NCI-H2227 (cell line): ENCODE measurements at regions not wholly inside any gene's neighbourhood (a gene's known extent, or its start where the extent isn't known, plus 50 kb on each side); places are given as distances from the start of the nearest gene placed in this dataset.

Experiments used
- DNase-seq: peaks from one replicate; lab custom pipeline; 2025; ENCODE audit not compliant: unreplicated experiment; lab: John Stamatoyannopoulos, UW

DNA sequence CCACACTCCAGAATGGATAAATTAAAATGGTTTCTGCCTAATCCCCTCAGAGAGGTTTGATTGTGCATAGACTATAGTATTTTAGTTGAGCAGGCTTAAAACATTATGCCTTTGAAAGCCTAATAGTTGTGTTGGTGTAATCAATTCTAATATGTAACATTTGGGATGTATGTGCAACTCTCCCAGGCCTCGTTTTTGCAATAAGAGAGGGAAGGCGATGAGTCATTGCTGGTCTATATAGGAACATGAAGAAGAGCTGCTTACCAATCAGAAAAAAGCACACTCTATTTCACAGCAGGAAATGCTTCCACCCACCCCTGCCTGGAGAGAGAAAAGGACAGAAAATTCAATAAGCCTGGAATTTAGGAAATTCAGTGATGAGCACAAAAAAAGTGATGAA lies 1424.0 kb upstream of the PIK3C3 start:
- DNase-seq: no peak

DNA sequence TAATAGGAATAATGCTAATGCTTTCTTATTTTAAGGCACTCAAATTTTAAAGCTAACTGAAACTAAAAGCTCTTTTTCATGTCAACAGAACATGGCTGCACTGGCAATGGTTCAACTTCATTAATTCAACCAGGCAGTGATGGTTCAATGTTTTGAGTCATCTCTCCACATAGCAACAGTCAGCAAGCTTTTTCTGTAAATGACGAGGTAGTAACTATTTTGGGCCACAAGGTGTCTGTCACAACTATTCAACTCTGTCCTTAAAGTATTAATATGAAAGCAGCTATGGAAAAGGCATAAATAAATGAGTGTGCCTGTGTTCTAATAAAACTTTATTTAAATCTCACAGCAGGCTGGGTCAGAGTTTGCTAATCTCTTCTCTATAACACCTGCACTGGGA lies 1425.6 kb upstream of the PIK3C3 start:
- no peak for DNase-seq

DNA sequence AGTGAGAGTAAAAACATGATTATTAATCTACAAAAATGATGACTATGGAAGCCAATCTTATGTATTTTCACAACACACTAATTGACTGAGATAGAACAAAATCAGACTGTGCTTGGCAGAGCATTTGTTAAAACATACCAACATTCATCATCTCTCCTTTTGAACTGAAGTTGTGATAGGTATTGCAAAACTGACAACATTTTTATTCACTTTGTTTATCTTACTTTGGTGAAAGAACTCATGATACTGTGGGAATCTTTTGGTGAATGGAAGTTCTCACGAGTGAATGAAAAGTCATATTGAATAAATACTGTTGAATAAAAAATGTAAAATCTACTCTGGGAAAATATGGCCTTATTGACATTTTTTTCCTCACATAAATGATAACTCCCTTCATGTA lies 1430.2 kb upstream of the PIK3C3 start:
- no peak for DNase-seq

DNA sequence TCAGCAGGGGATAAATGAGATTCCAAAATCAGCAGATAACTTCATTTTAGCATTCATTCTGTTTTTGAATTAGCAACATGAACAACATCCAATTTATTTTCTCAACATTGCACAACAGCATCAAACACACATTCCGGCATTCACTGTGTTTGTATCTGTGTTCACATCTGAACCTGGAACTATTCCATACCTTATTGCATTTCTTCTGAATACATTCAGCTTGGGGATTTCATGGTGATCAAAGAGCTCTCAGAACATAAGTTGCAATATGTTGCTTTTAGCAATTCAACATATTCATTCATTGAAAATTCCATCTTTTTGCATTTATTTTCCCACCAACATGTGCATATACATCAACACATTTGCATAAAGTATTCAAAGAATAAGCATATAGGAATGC lies 1431.7 kb upstream of the PIK3C3 start:
- DNase-seq: no peak

DNA sequence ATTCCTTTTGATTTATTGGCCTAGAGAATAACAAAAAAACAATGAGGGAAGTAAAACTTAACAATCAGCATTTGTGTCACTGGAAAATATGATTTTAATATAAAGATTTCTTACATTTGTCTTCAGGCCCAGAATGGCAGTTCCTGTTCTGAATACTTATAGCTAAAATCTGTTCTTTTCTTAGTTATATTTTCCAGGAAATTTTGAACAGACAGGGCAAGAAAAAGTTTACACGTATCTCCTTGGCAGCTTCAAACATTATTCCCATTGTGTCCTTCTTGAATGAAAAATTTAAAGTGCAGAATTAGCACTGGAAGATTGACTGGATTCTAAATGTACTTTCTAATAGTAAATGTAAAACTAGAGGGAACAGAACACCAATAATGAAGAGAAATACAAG lies 1454.0 kb upstream of the PIK3C3 start:
- DNase-seq: no peak

DNA sequence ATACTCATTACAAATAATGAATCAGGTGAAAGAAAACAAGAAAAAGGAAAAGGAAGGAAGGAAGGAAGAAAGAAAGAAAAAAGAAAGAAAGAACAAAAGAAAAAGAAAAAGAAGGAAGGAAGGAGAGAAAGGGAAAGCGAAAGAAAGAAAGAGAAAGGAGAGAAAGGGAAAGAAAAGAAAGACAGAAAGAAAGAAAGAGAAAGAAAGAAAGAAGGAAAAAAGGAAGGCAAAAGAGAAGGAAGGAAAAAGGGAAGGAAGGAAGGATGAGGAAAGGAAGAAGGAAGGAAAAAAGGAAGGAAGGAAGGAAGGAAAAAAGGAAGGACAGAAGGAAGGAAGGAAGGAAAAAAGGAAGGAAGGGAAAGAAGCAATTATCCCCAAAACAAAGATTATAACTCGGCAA lies 1460.4 kb upstream of the PIK3C3 start:
- no peak for DNase-seq

DNA sequence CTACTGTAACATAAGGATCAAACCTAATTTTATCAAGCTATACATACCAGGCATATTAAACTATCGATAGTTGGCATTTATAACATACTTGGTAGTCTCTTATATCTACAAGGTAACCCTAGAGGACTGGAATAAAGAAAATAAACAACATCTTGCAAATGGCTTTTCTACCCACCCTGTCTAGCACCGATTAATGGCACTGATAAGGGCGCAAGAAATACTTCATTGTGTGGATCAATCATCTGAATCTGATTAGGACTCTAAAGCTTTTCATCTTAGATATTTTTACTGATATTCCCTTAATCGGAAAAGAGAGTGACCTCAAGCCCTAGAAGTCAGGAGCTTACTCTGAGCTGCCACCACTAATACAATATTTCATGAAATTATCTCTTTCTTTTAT lies 1461.7 kb upstream of the PIK3C3 start:
- DNase-seq: no peak

DNA sequence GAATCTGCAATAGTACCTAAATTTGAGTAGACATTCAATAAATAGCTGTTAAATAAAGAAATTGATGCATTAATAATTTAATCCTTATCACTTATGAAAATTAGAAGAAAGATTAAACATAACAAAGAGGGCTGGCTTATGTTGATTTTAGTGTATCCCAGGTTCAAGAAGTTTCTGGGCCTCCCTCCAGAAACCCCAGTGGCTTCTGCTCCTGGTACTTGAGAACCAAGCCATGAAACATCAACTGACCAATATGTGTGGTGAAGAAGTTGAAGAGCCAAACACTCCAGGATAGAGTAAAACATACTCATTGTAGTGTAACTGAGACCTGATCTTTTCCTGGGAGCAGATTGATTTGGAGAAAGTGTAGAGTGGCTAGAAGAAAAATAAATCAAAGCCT lies 1465.7 kb upstream of the PIK3C3 start:
- no peak for DNase-seq

DNA sequence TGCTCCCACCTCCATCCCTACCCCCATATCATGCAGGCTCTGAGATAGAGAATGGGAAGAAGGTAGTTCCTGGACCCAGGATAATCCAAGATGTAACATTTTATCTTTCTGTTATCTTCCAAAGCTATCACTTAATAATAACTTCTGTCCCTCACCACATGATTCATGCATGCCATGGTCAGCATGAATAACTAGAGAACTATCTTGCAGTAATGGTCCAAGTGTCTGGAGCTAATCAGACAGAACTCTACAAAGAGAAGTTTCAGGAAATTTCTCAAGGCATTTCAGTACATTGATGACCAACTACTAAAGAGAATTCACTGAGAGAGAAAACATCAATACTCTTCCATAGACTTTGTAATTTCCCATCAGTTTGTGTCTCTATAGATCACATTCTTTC lies 1469.7 kb upstream of the PIK3C3 start:
- DNase-seq: no peak

DNA sequence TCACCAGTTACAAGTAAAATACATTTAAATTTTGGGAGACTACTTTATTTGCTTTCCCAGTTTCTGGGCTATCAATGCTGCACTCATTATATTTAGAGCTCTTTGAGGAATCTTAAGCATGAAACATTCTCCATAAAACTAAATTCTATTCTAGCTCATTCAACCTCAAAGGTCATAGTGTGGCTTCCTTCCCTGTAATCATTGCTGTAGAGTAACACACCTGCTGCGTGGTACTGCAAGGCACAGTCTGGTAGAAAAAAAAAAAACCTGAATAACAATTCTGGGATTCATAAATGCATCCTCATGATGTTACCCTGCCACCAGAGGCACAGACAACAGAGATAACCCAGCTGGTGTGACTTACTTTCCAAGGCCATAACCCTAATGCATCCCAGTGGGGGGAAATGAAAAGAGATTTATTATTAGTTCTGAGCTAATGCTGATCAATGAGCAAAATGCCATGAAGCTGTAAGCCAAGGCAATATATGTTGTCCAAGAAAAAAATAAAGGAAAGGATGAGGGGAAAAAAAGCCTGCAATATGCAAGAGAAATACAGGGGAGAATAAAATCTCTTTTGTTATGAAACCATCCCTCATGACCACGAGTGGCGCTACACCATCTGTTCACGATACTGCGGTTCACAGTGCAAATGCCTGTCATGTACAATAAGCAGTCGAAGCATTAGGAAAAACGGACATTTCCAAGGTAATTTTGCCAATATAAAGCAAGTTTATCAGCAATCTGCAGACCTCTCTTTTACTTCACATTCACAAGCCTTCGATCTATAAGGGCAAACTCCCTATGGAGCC lies 1481.6 kb upstream of the PIK3C3 start:
- DNase-seq: peak; percentile 60

DNA sequence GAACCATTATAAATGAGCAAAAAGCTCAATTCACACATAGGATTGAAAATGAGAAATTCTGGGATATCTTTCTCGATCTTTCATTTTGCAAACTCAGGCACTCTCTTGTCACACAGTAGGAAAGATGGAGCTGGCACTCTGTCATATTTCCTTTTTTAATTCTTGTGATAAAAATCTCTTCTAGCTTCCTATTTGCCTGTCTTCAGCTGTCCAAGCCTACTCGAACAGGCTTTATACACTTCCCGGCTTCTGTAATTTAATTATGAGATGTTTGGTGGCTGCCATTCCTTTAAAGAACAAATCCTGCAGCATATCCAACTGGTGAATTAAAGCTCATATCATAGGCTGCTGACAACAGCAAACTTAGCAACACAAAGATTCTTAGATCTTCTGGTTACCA lies 1484.3 kb upstream of the PIK3C3 start:
- no peak for DNase-seq

DNA sequence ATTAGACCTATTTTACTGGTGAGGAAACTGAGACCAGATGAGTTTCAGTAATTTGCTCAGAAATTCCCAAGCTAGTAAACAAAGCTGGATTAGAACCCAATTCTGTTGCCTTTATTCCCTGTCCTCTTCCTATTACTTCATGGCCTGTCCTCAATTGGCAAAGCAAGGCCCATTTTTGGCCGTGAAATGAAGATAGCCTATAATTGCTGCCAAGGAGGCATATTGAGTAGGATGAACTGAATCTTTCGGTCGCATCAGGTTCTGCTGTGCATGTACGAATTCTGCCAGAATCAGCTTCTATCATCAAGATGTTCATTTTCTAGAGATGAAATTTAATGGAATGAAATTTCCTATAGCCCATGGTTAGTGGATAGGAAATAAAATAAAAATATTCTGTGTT lies 1485.2 kb upstream of the PIK3C3 start:
- DNase-seq: no peak

DNA sequence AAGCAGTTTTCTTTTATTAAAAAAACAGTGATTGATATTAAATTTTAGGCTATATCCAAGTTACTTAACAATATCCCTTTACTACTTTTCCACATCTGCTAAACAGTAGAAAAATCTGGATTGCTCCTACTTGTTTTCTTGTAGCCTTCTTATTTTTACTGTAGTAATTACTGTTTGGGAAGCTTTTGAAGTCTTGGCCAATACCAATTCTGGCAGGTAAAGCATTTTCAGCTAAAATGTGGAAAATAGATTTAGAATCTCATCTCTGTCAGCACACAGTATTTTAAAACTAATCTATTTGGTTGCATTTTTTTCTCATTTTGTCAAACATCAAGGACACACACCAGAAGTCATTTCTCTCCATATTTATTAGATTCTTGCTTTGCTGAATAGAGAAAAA lies 1485.7 kb upstream of the PIK3C3 start:
- no peak for DNase-seq

DNA sequence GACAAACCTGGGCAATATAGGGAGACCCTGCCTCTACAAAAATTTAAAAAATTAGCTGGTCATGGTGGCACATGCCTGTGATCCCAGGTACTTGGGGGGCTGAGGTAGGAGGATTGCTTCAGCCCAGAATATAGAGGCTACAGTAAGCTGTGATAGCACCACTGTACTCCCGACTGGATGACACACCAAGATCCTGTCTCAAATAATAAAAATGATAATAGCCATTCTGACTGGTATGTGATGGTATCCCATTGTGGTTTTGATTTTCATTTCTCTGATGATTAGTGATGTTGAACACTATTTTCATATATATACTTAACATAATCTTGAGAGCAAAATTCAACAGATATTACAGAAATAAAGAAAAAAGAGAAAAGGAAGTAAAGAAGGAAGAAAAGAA lies 1491.0 kb upstream of the PIK3C3 start:
- no peak for DNase-seq

DNA sequence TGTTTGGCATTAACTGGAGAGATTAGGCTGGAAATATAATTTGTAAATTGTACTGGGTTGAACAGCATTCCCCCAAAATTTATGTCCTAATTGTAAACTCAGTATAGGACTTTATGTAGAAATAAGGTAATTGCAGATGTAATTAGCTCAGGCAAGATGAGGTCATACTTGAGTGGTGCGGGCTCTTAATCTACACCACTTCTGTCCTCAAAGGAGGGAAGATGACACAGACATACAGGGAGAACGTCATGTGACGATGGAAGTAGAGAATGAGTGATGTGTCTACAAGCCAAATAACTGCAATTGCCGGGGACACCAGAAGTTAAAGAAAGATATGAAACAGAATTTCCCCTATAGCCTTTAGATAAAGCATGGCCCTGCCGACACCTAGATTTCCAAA lies 1501.1 kb upstream of the PIK3C3 start:
- no peak for DNase-seq

DNA sequence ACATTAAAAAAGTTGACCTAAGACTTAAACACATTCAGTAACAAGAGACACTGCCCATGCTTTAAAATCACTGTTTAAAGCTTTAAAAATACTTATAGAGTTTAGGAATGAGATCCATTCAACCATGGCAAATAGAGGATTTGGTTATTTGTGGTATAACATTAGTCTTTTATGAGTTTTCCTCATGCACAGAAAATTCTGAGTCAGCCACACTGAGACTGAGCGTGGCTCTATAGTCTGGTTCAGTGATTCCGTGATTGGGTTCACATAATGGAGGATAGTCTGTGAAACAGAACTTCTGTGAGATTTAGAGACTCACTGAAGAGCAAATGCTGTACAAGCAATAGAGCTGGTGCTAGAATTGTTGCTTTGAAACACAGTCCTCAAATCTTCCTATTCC lies 1502.4 kb upstream of the PIK3C3 start:
- DNase-seq: no peak

DNA sequence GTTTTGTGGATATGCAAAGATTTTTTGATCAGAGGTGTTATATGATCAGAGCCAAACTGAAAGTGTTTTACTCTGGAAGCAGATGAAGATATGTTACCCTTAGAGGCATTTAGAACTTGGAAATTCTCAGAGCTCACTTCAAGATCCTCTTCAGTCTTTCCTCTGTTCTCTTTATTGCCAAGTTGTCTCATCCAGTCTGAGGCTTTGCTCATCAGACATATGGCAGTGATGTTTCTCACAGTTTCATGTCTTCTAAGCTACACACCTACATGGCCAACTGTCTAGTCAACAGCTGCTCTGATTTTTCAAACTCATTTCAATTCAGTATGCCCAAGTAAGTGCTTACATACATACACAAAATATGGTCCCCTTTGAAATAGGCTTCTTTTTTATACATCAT lies 1504.3 kb upstream of the PIK3C3 start:
- DNase-seq: no peak

DNA sequence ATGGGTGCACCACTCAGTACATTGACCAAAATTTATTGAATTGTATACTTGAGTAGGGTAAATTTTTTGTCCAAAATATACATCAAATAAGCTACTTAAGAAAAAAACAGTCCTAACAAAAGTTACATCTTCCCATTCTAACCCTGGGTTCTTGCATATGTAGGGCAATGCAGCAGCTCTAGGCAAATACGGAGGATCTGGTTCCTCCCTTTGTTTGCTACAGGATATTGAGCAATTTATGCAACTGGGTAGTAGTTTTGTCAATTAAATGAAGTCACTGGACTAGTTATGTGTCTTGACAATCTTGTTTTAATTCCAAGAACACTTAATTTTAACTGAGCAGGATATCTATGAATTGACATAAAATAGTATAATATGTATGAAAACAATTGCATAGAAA lies 1507.2 kb upstream of the PIK3C3 start:
- DNase-seq: no peak

DNA sequence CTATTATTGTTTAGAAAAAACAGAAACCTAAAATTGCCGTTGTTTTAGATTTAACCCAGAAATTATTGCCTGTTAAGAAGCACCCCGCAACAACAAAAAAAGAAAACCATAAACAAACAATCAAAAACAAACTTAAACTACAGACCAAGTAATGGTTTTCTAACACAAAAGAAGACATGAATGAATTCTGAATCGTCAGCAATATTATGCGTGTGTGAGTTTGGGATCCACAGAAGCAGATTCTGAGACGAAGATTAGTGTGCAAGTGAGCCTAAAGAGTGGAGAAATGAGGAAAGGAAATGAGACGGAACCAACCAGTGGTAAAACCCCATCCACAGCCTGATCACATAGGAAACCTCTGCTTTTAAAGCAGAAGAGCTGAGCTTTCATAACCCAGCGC lies 1514.9 kb upstream of the PIK3C3 start:
- no peak for DNase-seq

DNA sequence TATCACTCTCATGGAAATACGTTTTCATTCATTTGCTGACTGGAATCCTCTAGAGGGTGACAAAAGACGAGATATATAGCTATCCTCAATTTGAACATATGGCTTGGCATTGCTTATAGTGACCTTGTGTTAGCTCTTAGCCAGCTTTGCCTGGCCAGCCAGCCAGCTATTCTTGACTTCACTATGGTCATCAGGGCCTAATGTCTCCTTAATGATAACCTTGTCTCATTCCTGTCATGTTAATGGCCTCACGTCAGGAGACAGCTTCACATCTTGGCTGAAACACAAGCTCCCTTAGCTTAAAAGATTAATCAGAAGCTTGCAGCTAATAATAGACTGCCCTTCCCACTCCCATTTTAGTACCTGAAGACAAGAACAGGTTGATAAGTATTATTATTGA lies 1517.5 kb upstream of the PIK3C3 start:
- DNase-seq: peak; percentile 64

DNA sequence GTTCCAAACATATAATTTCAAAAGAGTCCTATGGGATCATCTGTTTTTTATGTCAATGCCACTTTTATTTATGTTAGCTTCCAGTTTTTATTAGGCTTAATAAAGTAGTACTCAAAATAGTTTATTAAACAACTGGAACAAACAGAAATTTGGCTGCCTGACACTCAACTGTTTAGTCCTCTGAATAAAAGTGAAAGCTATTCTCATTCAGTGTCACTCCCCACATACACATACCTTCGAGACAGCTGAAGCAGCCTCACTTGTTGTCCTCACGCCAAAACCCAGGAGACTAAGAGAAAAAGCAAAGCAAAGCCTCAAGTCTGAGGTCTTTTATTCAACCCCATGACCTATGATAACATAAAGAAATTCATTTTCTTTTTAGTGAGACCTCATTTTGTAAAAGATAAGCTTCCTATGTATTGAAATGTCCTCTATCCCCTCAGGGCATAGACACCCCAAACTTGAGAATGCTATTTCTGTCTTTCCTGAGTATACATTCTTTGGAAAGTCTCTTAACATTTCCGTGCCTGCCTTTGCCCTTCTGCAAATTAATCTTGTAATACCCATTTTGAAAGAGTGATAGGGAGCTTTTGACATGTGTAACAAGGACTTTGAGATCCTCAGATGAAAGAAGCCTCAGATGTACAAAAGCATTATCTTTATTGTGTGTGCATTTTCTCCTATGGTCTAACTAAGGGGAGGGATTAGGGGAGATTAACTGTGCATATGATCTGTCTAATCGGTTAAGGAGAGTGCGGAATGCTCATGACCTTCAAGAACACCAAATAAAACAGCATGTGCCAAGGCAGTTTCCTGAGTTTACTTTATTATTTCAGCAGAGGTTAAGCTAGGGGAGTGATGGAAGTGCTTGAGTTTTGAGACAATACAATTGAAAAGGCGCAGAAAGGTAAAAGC lies 1523.7 kb upstream of the PIK3C3 start:
- DNase-seq: no peak

DNA sequence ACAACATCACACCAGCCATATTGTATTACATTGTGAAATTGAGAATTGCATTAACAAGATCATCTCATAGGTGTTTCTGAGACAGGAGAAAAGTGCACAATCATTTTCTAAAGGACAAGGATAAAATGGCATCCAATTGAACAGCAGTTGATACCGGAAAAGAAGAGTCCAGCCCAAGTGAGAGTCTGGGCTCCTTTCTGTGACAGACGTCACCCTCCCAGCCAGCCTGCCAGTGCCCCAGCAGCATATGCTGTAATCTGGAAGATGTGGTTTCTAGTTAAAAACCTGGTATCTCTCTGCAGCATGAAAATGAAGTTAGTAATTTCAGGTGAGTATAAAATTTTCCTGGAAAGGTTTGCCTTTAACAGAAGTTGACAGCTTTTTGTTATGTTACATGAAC lies 1531.7 kb upstream of the PIK3C3 start:
- DNase-seq: no peak
